Posterior cingulate gyrus (tissue), 11 donors: ENCODE measurements at regions not wholly inside any gene's neighbourhood (a gene's known extent, or its start where the extent isn't known, plus 50 kb on each side); places are given as distances from the start of the nearest gene placed in this dataset.
"Not testable (repeated sequence)": the region's sequence is repeated elsewhere in the genome, so short reads cannot be mapped to it uniquely, and the experiment has no call there.

ENCODE experiments used
- DNase-seq, 10 donors: peaks; one replicate each; pipeline versions ENCODE4 v3.0.0 to v3.0.0-alpha.2; 2020 to 2021; ENCODE audit warnings: mixed read lengths in 3 of 10
- intact Hi-C: fragments of 100-400 bp; cut with DNase I; formaldehyde crosslinking; loops from one replicate; pipeline ENCODE4 v1.15.1; 2023

DNA sequence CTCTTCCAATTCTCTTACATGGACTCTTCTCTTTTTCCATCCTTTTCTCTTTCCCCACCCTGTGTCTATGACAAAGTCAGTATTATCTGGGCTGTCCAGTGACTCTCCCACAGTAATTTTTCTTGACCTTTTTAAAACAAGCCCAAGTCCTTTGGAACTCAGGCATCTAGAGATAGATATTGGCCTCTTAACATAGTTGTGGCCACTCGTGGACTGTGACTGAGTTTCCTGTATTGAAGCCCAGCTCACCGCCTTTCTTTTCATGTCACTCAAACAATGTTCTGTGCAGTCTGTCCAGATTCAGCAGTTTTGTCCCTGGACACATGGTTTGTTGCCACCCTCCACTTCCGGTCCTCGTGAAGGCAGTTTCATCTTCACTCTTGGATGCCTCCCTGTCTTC lies 110.9 kb upstream of the CDC14C start:
- intact Hi-C loops, result no loop called here
- DNase-seq, result no peak

DNA sequence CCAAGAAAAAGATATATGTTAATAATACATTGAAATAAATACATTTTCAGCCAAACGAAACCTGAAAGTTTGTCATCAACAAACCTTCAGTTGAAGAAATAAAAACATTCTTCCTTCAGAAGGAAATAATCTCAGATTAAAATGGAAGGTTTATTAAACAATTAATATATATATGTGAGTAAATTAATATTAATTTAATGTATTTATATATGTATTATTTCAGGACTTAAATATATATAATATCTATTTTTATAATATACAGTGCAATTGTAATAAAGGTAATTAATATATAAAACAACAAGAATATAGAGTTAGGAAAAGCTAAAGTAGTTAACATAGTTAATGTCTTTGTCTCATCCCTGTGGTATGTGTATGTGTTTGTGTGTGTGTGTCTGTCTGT lies 102.2 kb upstream of the CDC14C start:
- no peak for DNase-seq
- intact Hi-C loops, result no loop called here

DNA sequence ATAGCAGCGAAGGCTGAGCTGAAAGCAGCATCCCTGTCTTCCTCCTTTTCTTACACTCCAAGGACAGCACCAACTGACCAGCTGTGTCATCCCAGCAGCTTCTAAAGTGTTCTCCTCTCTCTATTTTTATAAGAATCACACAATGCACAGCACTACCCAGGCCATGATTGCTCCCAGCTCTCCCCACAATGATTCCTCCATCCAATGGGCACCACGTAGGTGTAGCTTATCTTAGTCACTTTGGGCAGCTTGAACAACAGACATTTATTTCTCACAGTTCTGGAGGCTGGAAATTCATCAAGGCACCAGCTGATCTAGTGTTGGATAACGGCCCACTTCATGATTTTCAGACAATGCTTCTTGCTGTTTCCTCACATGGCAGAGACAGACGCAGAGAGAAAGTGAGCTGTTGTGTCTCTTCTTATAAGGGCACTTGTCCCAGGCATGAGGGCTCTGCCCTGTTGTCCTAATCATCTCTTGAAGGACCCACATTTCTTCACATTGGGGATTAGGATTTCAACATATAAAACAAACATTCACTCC lies 92.0 kb upstream of the CDC14C start:
- DNase-seq, result peak in 7 of 10 donors; percentile 9 to 80 (median 39)
- intact Hi-C loops, result no loop called here

DNA sequence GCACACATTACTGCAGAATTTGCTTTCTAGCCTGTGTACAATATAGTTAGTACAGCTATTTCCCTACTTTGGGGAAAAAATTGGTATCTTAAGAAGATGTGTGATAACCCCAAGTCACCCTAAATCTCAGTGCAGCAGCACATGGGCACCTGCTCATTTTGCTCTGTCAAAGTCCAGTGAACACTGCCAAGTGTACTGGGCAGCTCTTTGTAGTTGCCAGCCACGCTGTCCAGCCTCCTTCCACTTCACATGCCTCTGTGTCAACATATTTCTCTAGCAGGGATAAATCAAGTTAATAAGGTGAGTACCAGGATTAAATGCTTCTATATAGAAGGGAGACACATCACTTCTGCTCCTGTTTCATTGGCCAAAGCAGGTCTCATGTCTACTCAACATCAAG lies 87.1 kb upstream of the CDC14C start:
- DNase-seq, result no peak
- intact Hi-C loops, result no loop called here

DNA sequence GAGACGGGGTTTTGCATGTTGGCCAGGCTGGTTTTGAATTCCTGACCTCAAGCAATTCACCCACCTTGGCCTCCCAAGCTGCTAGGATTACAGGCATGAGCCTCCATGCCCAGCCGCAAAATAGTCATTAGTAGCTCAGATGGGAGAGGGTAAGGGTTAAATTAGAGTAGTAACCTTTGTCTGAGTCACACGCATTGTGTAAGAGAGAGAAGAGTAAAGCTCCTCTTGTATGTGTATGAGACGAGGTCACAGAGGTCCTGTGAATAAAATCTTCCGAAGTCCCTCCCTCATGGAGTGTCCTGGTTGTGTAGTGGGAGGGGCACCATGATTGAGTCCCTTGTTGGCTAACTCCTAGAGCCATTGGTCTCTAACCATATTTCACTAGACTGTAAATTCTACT lies 85.2 kb upstream of the CDC14C start:
- intact Hi-C loops, result no loop called here
- no peak for DNase-seq

DNA sequence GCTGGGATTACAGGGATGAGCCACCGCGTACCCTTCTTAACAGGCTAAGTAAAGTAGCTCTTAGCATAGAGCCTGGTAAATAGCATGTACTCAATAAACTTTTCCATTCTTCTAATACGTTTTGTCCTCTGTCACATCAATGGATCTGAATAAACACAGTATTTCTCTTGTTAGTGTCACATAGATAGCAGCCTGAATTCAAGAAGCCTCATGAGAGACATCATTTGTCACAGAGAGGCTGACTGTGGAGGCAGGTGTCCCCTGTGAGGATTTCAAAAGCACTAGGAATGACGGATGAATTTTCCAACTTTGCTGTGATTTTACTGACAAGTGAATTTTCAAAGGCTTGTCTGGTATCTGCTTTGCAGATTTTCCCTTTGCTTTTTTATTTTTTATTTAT lies 82.6 kb upstream of the CDC14C start:
- intact Hi-C loops, result no loop called here
- DNase-seq, result no peak

DNA sequence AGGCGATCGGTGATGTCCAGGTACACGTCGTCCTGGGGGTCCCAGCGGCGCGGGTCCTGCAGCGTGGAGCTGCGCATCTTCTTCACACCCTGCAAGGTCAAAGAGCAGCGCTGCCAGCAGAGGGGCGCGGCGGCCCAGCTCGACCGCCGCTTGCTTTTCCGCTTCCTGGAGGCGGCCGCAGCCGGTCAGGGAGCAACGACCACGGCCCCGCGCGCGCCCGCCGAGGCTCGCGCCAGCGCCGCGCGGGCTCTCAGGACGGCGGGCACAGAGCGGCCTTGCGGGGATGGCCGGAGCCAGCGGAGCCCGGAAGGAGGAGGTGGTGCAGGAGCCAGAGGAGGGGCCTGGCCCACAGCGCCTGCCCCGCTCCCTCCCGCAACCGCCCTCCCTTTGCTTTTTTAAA lies 76.4 kb upstream of the CDC14C start:
- DNase-seq, result peak in 1 of 10 donors; percentile 72
- intact Hi-C loops, result no loop called here

DNA sequence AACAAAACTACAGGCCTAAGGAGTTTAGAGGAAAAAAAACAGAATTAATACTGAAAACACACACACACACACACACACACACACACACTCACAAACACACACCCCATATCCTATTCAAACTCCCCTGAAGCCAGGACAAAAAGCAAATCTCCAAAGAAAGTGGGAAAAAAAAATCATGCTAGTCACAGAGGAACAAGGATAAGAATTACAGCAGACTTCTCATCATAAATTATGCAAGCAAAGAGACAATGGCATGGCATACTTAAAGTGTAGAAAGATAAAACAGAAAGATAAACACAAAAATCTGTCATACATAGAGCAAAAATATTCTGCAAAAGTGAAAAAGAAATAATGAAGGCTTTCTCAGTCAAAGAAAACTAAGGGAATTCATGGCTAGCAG lies 63.9 kb upstream of the CDC14C start:
- DNase-seq, intact Hi-C loops: not testable (repeated sequence)

DNA sequence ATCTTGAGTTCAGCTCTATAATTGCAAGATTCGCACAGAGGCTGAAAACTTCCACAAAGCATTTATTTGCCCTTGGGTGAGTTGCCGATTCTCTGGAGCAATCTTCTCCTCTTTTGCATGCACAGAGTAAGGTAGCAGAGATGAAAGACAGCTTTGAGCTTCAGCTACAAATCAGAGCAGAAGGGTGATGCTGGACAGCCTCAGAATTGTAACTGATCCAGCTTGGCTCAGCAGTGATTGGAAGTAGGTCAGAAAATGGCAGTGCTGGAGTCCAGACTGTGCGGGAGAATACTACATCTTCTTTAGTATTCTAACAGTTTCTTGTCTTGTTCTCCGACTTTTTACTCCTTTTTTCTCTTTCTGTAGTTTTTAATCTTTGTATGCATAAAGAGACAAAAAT lies 55.4 kb upstream of the CDC14C start:
- intact Hi-C loops, result no loop called here
- peak in 3 of 10 donors; percentile 8 to 78 (median 16) for DNase-seq

DNA sequence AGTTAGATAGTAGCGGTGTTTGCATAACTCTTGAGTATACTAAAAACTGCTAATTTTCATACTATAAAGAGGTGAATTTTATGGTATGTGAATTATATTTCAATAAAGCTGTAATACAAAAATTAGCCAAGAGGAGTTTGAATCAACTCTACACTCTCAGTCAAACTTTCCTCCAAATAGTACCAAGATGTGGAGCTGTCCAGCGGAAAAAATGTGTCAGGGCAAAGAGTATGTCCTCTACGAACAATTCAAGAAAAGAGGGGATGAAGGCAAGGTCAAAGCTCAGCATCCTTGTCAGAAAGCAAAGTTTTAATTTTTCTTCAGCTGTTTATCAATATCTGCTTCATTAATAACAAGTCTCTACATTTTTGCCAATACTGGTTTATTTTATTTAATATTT lies 51.8 kb upstream of the CDC14C start:
- intact Hi-C loops, result no loop called here
- no peak for DNase-seq
